ENCODE measurements at regions not wholly inside any gene's neighbourhood (a gene's known extent, or its start where the extent isn't known, plus 50 kb on each side); places are given as distances from the start of the nearest gene placed in this dataset.

- H3K27ac ChIP-seq (ENCODE audit: low read depth, low read length) = no peak overlapping the region
Observed at GRCh38 chr13:63463782-63464610, 2048.3 kb upstream of the PCDH20 start.

GRCh38 chr13:63460462-63461090, 2044.9 kb upstream of the PCDH20 start:
- no peak for TF ChIP-seq CTCF (IDR thresholded peaks at IDR 0.05; ENCODE audit: insufficient read depth, low read length, poor library complexity, severe bottlenecking)
- no peak for TF ChIP-seq EZH2phosphoT487 (conservative IDR thresholded peaks at IDR 0.05; ENCODE audit: low read length)
- Histone ChIP-seq H3K79me2 (ENCODE audit: insufficient read depth, low read length) (no peaks in the 10 kb centered on the region), H3K36me3 (ENCODE audit: low read length) (no peaks in the 10 kb centered on the region), H3K9me3 (ENCODE audit: insufficient read depth, low read length) (no peaks in the 10 kb centered on the region), H3K9me2 (replicated peaks; ENCODE audit: insufficient read depth, low read length) (no peaks in the 10 kb centered on the region), H4K20me1 (ENCODE audit: low read depth, low read length) (no peaks in the 10 kb centered on the region), H2AFZ (ENCODE audit: low read depth, low read length, severe bottlenecking) (peak overlapping the region; percentile 69), H3K4me3 (ENCODE audit: insufficient read depth, low read length, poor library complexity, severe bottlenecking) (no peak overlapping the region), H3F3A (ENCODE audit: insufficient read depth) (no peaks in the 10 kb centered on the region), H3K9ac (ENCODE audit: low read length) (no peak overlapping the region), H3K27ac (ENCODE audit: low read depth, low read length) (no peak overlapping the region), H3K27me3 (ENCODE audit: low read length) (no peaks in the 10 kb centered on the region), H3K4me2 (ENCODE audit: low read depth, low read length, poor library complexity, severe bottlenecking) (no peak overlapping the region)

More at GRCh38 chr13:63463782-63464610, 2048.3 kb upstream of the PCDH20 start:
- Histone ChIP-seq H3F3A (ENCODE audit: insufficient read depth) (no peaks in the 10 kb centered on the region), H3K9me2 (replicated peaks; ENCODE audit: insufficient read depth, low read length) (no peaks in the 10 kb centered on the region), H2AFZ (ENCODE audit: low read depth, low read length, severe bottlenecking) (peak overlapping the region; percentile 66), H3K79me2 (ENCODE audit: insufficient read depth, low read length) (no peaks in the 10 kb centered on the region), H3K9me3 (ENCODE audit: insufficient read depth, low read length) (no peaks in the 10 kb centered on the region), H3K4me3 (ENCODE audit: insufficient read depth, low read length, poor library complexity, severe bottlenecking) (no peak overlapping the region), H3K36me3 (ENCODE audit: low read length) (no peaks in the 10 kb centered on the region), H3K9ac (ENCODE audit: low read length) (no peak overlapping the region), H4K20me1 (ENCODE audit: low read depth, low read length) (no peaks in the 10 kb centered on the region), H3K27me3 (ENCODE audit: low read length) (no peaks in the 10 kb centered on the region), H3K4me2 (ENCODE audit: low read depth, low read length, poor library complexity, severe bottlenecking) (no peak overlapping the region)
- no peak for TF ChIP-seq EZH2phosphoT487 (conservative IDR thresholded peaks at IDR 0.05; ENCODE audit: low read length)
- no peak for TF ChIP-seq CTCF (IDR thresholded peaks at IDR 0.05; ENCODE audit: insufficient read depth, low read length, poor library complexity, severe bottlenecking)

- H3K9ac ChIP-seq (ENCODE audit: low read length) = no peak overlapping the region
- no peaks in the 10 kb centered on the region for H3K36me3 ChIP-seq (ENCODE audit: low read length)
- no peaks in the 10 kb centered on the region for H3F3A ChIP-seq (ENCODE audit: insufficient read depth)
- H3K79me2 ChIP-seq (ENCODE audit: insufficient read depth, low read length) = no peaks in the 10 kb centered on the region
- no peaks in the 10 kb centered on the region for H3K27me3 ChIP-seq (ENCODE audit: low read length)
- TF ChIP-seq EZH2phosphoT487 (conservative IDR thresholded peaks at IDR 0.05; ENCODE audit: low read length) (no peak), CTCF (IDR thresholded peaks at IDR 0.05; ENCODE audit: insufficient read depth, low read length, poor library complexity, severe bottlenecking) (no peak)
- H3K9me3 ChIP-seq (ENCODE audit: insufficient read depth, low read length) = no peaks in the 10 kb centered on the region
- H3K9me2 ChIP-seq (replicated peaks; ENCODE audit: insufficient read depth, low read length) = no peaks in the 10 kb centered on the region
- H3K4me3 ChIP-seq (ENCODE audit: insufficient read depth, low read length, poor library complexity, severe bottlenecking) = no peak overlapping the region
- no peak overlapping the region for H3K27ac ChIP-seq (ENCODE audit: low read depth, low read length)
- no peak overlapping the region for H2AFZ ChIP-seq (ENCODE audit: low read depth, low read length, severe bottlenecking)
- H4K20me1 ChIP-seq (ENCODE audit: low read depth, low read length) = no peaks in the 10 kb centered on the region
- no peak overlapping the region for H3K4me2 ChIP-seq (ENCODE audit: low read depth, low read length, poor library complexity, severe bottlenecking)
Observed at GRCh38 chr13:63457186-63457585, 2041.5 kb upstream of the PCDH20 start.

Data from SU-DHL-6 (cell line).